ENCODE measurements at regions not wholly inside any gene's neighbourhood (a gene's known extent, or its start where the extent isn't known, plus 50 kb on each side); places are given as distances from the start of the nearest gene placed in this dataset.
A peak's percentile ranks its signal among the peaks of the same experiment; 100 is the strongest.

DNA sequence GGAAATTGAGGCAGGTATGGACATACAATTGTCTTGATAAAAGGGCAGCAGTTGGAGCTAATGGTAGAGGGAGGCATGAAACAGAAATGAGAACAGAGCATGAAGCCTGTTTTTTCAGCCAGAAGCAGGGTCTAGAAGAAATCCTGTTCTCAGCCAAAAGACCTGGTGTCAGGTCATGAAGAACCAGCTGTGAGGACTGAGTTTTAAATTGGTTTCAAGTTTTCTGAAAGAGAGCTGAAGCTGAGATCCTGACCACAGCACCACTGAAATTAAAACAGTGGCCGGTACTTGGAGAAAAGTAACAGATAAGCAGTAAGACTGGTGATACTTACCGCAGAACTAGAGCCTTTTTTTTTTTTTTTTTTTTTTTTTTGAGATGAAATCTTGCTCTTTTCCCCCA, 283.8 kb upstream of the BMP2 start:
- DNase-seq = no peak

GRCh38 chr20:6482486-6482885, 285.0 kb upstream of the BMP2 start:
- no peak for DNase-seq

GRCh38 chr20:6480328-6481200, 286.9 kb upstream of the BMP2 start:
- no peak for DNase-seq

DNA sequence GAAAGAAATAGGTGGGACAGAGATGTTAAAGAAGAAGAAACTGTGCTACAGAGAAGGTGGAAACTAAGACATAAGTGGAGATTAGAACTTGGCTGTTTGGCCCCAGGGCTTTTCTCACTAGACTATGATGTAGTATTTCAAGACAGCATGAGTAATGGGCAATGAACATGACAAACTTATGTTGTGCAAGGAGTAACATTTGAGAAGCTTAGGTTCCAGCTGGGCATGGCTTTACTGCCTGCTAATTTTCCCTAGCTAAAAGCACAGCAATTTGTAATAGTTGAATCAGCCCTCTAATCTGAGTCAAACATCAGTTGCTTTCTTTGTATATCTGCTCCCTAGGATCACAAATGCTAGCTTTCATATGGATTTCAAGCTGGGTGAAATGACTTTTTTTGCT, 294.3 kb upstream of the BMP2 start:
- no peak for DNase-seq

- DNase-seq = no peak
These were observed 295.6 kb upstream of the BMP2 start for GRCh38 chr20:6471871-6472270.

DNA sequence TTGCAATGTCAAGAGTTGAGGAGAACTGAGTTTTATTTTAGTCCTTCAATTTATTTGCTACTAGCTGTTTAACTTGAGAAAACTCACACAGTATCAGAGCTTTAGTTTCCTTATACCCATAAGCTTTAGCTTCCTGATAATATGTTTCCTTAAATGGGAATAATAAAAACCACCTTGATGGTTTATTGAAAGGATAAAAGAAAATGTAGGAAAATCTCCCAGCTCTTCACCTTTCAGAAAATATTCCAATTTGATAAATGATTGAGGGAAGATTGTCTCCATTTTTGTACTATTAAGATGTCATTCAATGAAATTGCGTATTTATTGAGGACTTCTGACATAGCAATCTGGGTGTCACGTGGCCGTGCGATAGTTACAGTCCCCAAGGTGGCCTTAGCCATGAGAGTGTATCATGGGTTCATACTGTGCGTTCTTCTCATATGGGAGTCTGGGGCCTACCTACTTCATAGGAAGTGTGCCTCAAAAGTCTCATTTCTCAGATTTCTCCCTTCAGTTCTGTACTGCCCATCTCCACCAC, 296.3 kb upstream of the BMP2 start:
- no peak for DNase-seq

- no peak for DNase-seq
These were observed 297.8 kb upstream of the BMP2 start for GRCh38 chr20:6469695-6470094.

DNA sequence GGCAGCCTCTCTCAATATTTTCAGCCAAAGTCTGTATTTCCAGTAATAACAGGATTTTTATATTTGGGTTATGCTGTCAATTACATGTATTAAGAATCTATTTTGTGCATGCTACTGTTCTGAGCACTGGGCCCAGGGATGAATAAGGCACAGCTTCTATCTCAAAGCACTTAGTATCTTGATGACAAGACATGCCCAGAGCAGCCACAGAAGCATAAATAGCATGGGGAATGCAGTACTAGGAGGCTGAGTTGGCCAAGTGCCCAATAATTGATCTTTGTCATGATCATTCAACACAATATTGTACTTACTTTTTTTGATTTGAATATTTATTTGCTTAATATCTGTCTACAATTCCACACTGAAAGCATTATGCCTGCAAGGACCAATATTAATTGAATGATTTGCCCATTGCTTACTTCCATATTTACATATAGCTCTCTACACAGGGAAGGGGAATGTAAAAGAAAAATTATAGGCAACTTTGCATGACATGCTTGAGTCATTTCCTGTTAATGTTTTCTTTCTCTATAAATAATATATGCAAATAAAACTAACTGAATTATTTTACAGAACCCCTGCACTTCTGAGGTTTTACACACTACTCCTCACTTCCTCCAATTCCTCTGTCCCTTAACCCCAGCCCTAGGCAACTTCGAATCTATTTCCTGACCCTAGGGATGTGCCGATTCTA, 298.9 kb upstream of the BMP2 start:
- no peak for DNase-seq

DNA sequence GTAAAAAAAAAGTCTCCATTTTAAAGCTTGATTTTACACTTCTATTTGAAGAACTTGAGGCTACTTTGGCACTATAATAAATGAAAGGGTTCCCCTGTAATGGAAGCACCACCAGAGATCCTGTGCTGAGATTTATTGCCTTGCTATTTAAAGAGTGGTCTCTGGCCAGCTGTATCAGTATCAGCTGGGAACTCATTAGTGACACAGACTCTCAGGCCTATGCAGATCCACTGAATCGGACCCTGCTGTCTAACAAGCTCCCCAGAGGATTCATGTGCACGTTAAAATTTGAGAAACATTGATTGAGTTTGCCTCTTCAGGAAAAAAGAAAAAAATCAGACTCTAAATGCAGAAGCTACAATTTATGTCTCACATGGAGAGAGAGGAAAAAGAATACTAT, 299.9 kb upstream of the BMP2 start:
- no peak for DNase-seq

GRCh38 chr20:6466075-6466810, 301.2 kb upstream of the BMP2 start:
- DNase-seq = no peak

DNA sequence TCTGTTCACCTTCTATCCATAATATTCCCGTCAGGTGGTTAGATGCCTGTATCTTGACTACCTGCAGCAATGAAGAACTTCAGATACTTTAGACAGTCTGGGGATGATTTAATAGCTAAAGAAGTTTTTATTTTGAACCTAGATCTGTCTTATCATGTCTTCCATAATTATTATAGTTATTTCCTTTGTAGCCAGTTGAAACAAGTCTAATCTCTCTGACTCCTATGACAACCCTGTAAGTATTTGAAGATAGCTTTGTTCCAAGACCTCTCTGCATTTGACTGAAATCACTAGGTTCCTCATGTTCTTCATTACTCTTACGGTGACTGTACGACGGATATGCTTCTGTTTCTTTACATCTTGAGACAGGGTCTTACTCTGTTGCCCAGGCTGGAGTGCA, 316.6 kb upstream of the BMP2 start:
- no peak for DNase-seq

- no peak for DNase-seq
These were observed 317.6 kb upstream of the FERMT1 start for GRCh38 chr20:6440443-6440799.

DNA sequence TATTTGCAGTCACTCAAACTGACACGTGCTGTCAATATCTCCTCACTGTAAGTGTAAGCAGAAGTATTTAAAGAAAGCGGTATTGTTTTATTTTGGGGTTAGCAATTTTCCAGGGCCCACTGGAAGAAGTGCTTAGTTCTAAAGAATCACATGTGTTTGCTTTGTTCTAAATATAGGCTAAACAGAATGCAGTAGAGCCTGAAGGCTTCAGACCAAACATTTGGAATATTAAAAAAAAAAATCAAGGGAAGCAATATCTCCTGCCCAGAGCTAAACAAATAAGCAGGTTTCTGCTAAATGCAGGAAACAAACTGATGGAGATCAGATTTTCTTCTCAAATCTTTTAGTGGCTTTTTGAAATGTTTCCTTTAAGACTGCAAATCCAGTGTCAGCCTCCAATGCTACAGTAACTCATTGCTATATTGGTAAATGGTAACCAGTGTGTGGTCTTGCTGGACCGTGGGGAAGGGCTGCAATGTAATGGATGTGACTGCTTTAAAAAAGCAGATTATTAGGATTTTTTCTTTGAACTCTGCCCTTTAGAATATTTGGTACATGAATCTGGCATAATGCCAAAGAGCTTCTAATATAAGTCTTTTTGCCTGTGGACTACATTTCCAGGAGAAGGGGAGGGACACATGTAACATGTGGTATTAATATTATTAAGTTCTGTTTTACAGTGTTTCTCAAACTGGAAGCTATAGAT, 317.1 kb upstream of the FERMT1 start:
- DNase-seq = no peak

DNA sequence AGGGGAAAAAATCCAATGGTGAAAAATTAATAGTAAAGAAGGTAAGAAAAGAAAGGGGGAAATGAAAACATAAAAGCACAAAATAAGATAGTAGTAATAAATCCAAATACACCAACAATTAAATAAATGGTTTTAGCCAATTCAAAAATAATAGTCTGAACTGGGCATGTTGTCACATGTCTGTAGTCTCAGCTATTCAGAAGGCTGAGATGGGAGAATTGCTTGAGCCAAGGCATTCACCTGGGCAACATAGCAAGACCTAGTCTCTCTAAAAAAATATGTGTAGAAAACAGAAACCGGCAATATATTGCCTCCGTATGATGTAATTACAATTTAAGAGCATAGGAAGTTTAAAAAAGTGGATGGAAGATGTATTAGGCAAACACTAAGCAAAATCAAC, 311.3 kb upstream of the FERMT1 start:
- no peak for DNase-seq

DNA sequence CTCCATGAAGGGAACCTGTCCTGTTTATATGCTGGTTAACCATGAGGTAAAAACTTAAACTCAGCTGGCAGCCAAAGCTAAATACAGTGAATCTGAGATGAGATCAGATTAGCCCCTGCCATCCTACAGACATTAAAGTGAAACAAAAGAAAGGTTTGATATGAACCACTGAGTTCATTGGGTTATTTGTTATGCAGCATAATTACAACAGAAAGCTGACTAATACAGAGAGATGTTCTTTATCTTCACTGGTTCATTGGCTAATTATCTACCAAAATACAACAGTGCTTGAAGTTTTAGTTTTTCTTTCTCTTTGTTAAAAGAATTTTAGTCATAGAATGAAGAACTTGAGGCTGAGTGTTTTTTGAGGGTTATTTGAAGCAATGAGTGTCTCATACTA, 307.6 kb upstream of the FERMT1 start:
- DNase-seq = peak in 1 of 5 experiments; percentile 2

DNA sequence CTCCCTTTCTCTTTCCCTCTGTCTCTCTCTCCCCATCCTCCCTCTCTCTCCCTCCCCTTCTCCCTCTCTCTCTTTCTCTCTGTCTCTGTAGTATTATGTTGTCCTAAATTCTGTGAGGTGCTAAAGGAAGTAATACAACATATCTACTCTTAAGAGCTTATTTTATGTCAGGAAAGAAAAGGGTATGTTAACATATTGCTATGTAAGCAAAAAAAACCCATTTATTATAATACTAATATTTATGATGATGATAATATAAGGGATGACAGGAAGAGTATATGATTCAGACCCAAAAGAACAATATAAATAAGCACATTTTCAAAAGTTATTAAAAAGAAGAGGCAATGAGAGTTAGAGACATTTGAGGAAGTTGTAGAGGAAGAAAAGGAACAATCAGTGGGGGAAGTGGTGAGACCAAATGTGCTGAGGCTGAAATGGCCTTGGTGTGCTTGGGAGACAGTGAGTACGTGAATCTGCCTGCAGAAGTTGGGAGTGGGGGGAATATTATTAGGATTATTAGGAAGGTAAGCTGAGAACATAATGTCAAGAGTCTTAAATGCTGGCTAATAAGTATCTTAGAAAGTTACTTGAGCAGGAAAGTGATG, 303.6 kb upstream of the FERMT1 start:
- DNase-seq = no peak

GRCh38 chr20:6421321-6422248, 298.8 kb upstream of the FERMT1 start:
- DNase-seq = no peak

DNA sequence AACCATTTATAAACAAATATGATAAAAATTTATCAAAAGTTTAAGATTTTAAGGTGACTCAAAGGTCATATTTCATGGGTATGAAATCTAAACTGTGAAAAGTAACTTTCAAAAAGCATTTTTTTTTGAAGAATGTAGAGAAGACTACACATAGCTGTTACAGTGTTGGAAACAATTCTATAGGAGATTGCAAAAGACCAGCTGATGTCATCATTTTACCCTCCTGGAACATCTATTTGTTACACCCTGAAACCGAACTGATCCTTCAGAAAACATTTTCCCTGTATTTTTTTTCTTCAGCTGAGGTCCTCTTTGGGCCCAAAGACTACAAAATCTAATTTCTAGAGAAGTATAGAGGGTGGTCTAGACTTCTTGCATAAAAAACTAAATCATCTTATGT, 297.5 kb upstream of the FERMT1 start:
- no peak for DNase-seq

DNA sequence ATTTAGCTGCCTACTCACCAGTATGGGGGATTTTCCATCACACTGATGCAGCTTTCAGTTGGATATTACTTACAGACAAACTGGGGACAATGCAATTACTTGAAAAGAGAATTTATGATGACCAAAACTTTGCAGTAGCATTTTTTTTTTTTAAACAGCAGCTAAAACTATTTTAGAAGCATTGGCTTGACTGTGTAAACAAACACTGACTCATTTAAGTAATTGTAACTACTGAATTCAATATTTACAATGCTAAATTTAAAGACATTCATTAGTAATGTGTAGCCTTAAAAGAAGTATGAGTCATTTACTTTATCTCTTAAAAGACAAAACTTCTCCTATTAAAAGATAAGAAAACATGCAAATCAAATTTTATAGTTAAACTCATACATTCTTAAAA, 295.9 kb upstream of the FERMT1 start:
- DNase-seq = no peak

- no peak for DNase-seq
These were observed 293.5 kb upstream of the FERMT1 start for GRCh38 chr20:6416371-6416770.

DNA sequence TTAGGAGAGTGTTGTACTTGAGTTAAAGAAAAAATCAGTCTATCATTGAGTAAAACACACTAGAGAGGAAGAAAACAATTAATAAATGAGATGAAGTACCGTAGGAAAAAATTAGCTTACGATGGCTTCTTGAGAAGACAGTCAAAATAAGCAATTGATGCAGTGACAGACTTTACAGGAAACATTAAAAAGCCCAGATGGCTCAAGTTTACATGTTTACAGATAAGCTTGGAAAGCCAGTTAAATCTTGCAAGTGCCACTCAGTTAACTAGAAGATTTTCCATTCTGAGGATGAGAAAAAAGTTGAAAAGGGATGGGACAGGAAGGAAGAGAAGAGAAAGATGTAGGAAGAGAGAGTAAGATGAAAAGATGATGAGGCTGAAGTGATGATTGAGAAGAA, 288.8 kb upstream of the FERMT1 start:
- no peak for DNase-seq
